ENCODE measurements at regions not wholly inside any gene's neighbourhood (a gene's known extent, or its start where the extent isn't known, plus 50 kb on each side); places are given as distances from the start of the nearest gene placed in this dataset.

DNA sequence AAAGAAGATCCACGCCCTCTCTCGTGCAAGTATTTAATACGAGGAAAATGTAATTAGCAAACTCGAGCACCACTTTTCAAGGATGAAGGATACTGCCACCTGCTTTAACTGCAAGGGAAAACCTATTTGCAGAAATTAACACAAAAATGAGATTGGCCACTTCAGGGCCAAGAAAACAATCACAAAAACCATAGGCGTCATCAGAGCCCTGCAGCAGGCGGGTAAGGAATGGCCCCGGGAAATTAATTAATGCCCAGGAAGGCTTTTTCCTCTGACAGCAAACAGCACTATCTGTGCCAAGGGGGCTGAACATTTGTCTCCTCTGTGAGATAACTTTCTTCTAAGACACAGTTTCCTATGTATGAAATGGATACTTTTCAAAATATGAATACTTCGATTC is 255.7 kb downstream of the CTTN start:
- TF ChIP-seq, protein P1, sequence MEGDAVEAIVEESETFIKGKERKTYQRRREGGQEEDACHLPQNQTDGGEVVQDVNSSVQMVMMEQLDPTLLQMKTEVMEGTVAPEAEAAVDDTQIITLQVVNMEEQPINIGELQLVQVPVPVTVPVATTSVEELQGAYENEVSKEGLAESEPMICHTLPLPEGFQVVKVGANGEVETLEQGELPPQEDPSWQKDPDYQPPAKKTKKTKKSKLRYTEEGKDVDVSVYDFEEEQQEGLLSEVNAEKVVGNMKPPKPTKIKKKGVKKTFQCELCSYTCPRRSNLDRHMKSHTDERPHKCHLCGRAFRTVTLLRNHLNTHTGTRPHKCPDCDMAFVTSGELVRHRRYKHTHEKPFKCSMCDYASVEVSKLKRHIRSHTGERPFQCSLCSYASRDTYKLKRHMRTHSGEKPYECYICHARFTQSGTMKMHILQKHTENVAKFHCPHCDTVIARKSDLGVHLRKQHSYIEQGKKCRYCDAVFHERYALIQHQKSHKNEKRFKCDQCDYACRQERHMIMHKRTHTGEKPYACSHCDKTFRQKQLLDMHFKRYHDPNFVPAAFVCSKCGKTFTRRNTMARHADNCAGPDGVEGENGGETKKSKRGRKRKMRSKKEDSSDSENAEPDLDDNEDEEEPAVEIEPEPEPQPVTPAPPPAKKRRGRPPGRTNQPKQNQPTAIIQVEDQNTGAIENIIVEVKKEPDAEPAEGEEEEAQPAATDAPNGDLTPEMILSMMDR (conservative IDR thresholded peaks at IDR 0.05 in 1 of 2, IDR thresholded peaks at IDR 0.05 in 1 of 2; ENCODE audit: low read depth in 1 of 2, low read length in 2 of 2), result no peak
- no peak for TF ChIP-seq EZH2 (IDR thresholded peaks at IDR 0.05; ENCODE audit: low read length, missing control alignments)
